ENCODE measurements at regions not wholly inside any gene's neighbourhood (a gene's known extent, or its start where the extent isn't known, plus 50 kb on each side); places are given as distances from the start of the nearest gene placed in this dataset.

GRCh38 chr2:16383411-16383810 lies 282.2 kb downstream of the CYRIA start:
- no peak for TF ChIP-seq POLR2A (IDR thresholded peaks at IDR 0.05)
- TF ChIP-seq CTCF (IDR thresholded peaks at IDR 0.05), result no peak
